ENCODE measurements at regions not wholly inside any gene's neighbourhood (a gene's known extent, or its start where the extent isn't known, plus 50 kb on each side); places are given as distances from the start of the nearest gene placed in this dataset.

- TF ChIP-seq CTCF (IDR thresholded peaks at IDR 0.05) (no peak), POLR2A (IDR thresholded peaks at IDR 0.05) (no peak)
Measured at GRCh38 chr4:27930976-27931375, 1070.3 kb downstream of the STIM2 start.

Measured in lower leg skin (tissue), 3 donors.